ENCODE measurements at regions not wholly inside any gene's neighbourhood (a gene's known extent, or its start where the extent isn't known, plus 50 kb on each side); places are given as distances from the start of the nearest gene placed in this dataset.

- no peak overlapping the region for H3K27ac ChIP-seq
- TF ChIP-seq ZFX (IDR thresholded peaks at IDR 0.05; ENCODE audit: borderline replicate concordance): no peak
- TF ChIP-seq, protein P1, sequence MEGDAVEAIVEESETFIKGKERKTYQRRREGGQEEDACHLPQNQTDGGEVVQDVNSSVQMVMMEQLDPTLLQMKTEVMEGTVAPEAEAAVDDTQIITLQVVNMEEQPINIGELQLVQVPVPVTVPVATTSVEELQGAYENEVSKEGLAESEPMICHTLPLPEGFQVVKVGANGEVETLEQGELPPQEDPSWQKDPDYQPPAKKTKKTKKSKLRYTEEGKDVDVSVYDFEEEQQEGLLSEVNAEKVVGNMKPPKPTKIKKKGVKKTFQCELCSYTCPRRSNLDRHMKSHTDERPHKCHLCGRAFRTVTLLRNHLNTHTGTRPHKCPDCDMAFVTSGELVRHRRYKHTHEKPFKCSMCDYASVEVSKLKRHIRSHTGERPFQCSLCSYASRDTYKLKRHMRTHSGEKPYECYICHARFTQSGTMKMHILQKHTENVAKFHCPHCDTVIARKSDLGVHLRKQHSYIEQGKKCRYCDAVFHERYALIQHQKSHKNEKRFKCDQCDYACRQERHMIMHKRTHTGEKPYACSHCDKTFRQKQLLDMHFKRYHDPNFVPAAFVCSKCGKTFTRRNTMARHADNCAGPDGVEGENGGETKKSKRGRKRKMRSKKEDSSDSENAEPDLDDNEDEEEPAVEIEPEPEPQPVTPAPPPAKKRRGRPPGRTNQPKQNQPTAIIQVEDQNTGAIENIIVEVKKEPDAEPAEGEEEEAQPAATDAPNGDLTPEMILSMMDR (IDR thresholded peaks at IDR 0.05): no peak
Measured at GRCh38 chr14:46248001-46248630, 403.5 kb downstream of the RPL10L start.

GRCh38 chr14:46245276-46245675 lies 406.3 kb downstream of the RPL10L start:
- no peak overlapping the region for H3K27ac ChIP-seq
- TF ChIP-seq, protein P1 (IDR thresholded peaks at IDR 0.05): no peak
- TF ChIP-seq ZFX (IDR thresholded peaks at IDR 0.05; ENCODE audit: borderline replicate concordance): no peak

DNA sequence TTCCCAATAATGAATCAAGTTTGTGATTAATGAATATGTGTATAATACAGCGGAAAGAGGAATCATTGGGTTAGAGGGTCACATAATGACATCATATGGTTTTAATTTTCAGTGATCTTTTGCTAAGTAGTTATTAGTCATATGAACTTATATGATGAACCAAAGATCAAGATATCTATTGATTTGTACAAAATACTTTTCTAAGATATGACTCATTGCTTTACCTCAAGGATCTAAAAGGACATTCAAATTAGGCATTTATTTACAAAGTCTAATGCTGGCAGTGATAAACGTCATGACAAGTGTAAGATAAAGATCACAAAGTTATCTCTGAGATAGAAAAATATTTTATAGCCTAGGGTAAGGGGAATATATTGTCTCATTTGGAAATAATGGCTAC lies 417.8 kb downstream of the RPL10L start:
- TF ChIP-seq ZFX (IDR thresholded peaks at IDR 0.05; ENCODE audit: borderline replicate concordance): no peak
- TF ChIP-seq, protein P1 (IDR thresholded peaks at IDR 0.05): no peak

DNA sequence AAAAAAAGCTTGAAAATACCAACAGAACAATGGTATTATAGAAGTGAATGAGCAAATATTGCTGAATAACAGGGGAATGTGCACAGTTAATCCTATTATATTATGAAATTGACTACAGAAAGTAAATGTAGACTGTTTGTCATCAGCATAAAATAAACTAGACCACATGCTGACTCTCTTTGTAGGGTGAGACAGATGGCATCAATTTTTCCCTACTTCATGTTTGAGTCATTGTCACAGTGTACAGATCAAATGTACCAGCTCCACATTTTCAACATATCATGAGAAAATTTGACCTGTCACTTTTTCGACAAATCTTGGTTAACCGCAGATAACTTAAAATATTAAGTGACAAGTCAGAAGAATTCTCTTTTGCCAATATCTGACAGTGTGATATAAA lies 421.0 kb downstream of the RPL10L start:
- H3K27ac ChIP-seq: no peak overlapping the region
- no peak for TF ChIP-seq ZFX (IDR thresholded peaks at IDR 0.05; ENCODE audit: borderline replicate concordance)
- TF ChIP-seq, protein P1 (IDR thresholded peaks at IDR 0.05): no peak

More for the DNA sequence above, 417.8 kb downstream of the RPL10L start:
- H3K27ac ChIP-seq: no peak overlapping the region

DNA sequence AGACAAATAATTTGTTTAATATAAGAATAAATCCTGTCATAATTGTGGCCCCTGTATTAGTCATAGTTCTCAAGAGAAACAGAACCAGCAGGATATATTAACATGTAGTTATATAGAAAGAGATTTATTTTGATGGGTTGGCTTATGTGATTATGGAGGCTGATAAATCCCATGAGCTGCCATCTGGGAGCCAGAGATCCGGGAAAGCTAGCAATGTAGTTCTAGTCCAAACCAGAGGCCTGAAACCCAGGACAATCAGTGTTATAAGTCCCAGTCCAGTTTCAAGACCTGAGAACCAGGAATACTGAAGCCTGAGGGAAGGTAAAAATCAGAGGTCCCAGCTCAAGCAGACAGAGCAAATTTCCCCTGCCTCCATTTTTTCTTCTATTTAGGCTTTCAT lies 435.8 kb downstream of the RPL10L start:
- no peak overlapping the region for H3K27ac ChIP-seq
- no peak for TF ChIP-seq ZFX (IDR thresholded peaks at IDR 0.05; ENCODE audit: borderline replicate concordance)
- TF ChIP-seq, protein P1 (IDR thresholded peaks at IDR 0.05): no peak

DNA sequence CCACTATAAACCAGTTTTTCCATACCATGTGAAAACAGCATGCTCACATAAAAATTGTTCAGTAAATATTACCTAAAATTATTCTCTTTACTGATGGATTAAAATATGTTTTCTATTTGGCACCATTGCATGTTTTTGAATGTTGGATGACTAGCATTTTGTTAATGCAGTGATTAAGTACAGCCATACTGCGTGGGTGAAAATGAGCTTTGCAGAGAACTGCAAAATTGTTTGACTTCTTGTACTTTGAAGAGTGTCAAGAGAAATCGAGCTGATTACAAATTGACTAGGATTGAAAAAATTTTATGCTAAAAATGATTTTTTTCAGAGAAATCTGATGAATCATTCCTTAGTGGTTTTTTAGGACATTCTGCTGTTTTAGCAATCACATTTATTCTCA lies 452.9 kb downstream of the RPL10L start:
- TF ChIP-seq, protein P1 (IDR thresholded peaks at IDR 0.05): no peak
- TF ChIP-seq ZFX (IDR thresholded peaks at IDR 0.05; ENCODE audit: borderline replicate concordance): no peak
- no peak overlapping the region for H3K27ac ChIP-seq

DNA sequence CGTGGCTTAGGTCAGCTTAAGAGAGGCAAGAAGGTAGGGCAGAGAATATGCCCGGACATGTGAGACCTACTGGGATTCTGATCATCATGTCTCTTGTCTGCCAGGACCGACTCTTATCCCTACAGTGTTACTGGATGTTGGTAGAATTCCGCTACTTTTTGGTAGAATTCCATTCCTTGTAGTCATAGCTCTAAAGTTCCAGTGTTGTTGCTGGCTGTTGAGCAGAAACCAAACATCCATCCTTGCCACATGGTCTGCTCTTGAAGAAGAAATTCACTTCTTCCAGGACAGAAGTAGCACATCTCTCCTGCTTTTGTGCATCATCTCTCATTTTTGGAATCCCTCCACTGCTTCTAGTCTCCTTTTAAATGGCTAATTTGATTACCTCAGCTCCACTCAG lies 453.7 kb downstream of the RPL10L start:
- no peak overlapping the region for H3K27ac ChIP-seq
- TF ChIP-seq, protein P1 (IDR thresholded peaks at IDR 0.05): no peak
- TF ChIP-seq ZFX (IDR thresholded peaks at IDR 0.05; ENCODE audit: borderline replicate concordance): no peak
